HG02885 (cell line): ENCODE measurements at regions not wholly inside any gene's neighbourhood (a gene's known extent, or its start where the extent isn't known, plus 50 kb on each side); places are given as distances from the start of the nearest gene placed in this dataset.

ENCODE experiments used
- ATAC-seq: cut with Tn5 transposase; IDR thresholded peaks from one replicate; pipeline ENCODE4 v1.9.1; 2021; ENCODE audit warnings: mild to moderate bottlenecking; ENCODE audit not compliant: unreplicated experiment, poor library complexity

GRCh38 chr4:35250761-35251160, 993.6 kb downstream of the ARAP2 start:
- ATAC-seq, result no peak

GRCh38 chr4:35252071-35252470, 992.2 kb downstream of the ARAP2 start:
- ATAC-seq, result no peak

- ATAC-seq, result no peak
Measured at GRCh38 chr4:35252866-35253265, 991.4 kb downstream of the ARAP2 start.

GRCh38 chr4:35253331-35253730, 991.0 kb downstream of the ARAP2 start:
- no peak for ATAC-seq

- no peak for ATAC-seq
Measured at GRCh38 chr4:35286434-35286833, 957.9 kb downstream of the ARAP2 start.

GRCh38 chr4:35300996-35301774, 943.1 kb downstream of the ARAP2 start:
- no peak for ATAC-seq

GRCh38 chr4:35315419-35315818, 928.9 kb downstream of the ARAP2 start:
- ATAC-seq, result no peak

- no peak for ATAC-seq
Measured at GRCh38 chr4:35325908-35326453, 918.3 kb downstream of the ARAP2 start.

GRCh38 chr4:35342833-35343232, 901.5 kb downstream of the ARAP2 start:
- no peak for ATAC-seq

- ATAC-seq, result no peak
Measured at GRCh38 chr4:35347276-35347675, 897.0 kb downstream of the ARAP2 start.

- ATAC-seq, result no peak
Measured at GRCh38 chr4:35358001-35358584, 886.2 kb downstream of the ARAP2 start.

GRCh38 chr4:35364321-35364870, 879.9 kb downstream of the ARAP2 start:
- no peak for ATAC-seq

GRCh38 chr4:35365186-35365585, 879.1 kb downstream of the ARAP2 start:
- ATAC-seq, result no peak

GRCh38 chr4:35399912-35400311, 844.4 kb downstream of the ARAP2 start:
- ATAC-seq, result no peak

- ATAC-seq, result no peak
Measured at GRCh38 chr4:35423104-35423503, 821.2 kb downstream of the ARAP2 start.

- ATAC-seq, result no peak
Measured at GRCh38 chr4:35447474-35447873, 796.8 kb downstream of the ARAP2 start.

GRCh38 chr4:35459045-35459444, 785.3 kb downstream of the ARAP2 start:
- ATAC-seq, result no peak

GRCh38 chr4:35461931-35462659, 782.2 kb downstream of the ARAP2 start:
- ATAC-seq, result no peak

GRCh38 chr4:35463251-35463952, 780.9 kb downstream of the ARAP2 start:
- no peak for ATAC-seq

GRCh38 chr4:35464964-35465528, 779.3 kb downstream of the ARAP2 start:
- ATAC-seq, result no peak
